WTC11 (cell line): ENCODE measurements at regions not wholly inside any gene's neighbourhood (a gene's known extent, or its start where the extent isn't known, plus 50 kb on each side); places are given as distances from the start of the nearest gene placed in this dataset.

Source experiments
- NFYB ChIP-seq: sonication (generic); formaldehyde crosslinking; conservative IDR thresholded peaks from 2 replicates; pipeline ENCODE4 v1.8.0; 2022; ENCODE audit warnings: low read depth, missing genetic modification reagents
- TF ChIP-seq, protein P1 (sequence below): fragments of 200-600 bp; IDR thresholded peaks from 2 replicates; pipeline ENCODE4 v1.8.0; 2022; ENCODE audit warnings: antibody characterized with exemption
- TF ChIP-seq, protein P2 (sequence below): sonication (generic); formaldehyde crosslinking; IDR thresholded peaks from 2 replicates; pipeline ENCODE4 v1.8.0; 2022; ENCODE audit warnings: mild to moderate bottlenecking, missing genetic modification reagents
- TF ChIP-seq, protein P3 (sequence below): sonication (generic); formaldehyde crosslinking; IDR thresholded peaks from 2 replicates; pipeline ENCODE4 v1.8.1; 2023; ENCODE audit warnings: mild to moderate bottlenecking, missing genetic modification reagents, moderate library complexity
- TF ChIP-seq, protein P4 (sequence below): sonication (generic); formaldehyde crosslinking; IDR thresholded peaks from 2 replicates; pipeline ENCODE4 v1.8.1; 2022; ENCODE audit warnings: low read depth, mild to moderate bottlenecking, moderate library complexity, missing genetic modification reagents, borderline replicate concordance

DNA sequence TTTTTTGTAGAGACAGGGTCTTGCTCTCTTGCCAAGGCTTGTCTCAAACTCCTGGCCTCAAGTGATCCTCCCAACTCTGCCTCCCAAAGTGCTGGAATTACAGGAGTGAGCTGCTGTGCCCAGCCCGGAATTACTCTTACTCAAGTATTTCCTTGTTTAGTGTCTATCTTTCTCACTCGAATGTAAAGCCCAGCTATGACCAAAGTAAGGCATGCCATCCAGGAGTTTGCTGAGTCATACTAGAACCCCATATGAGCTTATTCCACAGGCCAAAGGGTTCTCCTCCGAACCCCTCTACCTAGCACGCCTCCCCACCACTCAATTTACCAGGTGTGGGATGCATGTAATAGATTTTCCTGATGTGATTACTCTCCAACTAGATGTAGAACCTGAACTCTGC, 166.6 kb upstream of the AUTS2 start:
- TF ChIP-seq, protein P1, sequence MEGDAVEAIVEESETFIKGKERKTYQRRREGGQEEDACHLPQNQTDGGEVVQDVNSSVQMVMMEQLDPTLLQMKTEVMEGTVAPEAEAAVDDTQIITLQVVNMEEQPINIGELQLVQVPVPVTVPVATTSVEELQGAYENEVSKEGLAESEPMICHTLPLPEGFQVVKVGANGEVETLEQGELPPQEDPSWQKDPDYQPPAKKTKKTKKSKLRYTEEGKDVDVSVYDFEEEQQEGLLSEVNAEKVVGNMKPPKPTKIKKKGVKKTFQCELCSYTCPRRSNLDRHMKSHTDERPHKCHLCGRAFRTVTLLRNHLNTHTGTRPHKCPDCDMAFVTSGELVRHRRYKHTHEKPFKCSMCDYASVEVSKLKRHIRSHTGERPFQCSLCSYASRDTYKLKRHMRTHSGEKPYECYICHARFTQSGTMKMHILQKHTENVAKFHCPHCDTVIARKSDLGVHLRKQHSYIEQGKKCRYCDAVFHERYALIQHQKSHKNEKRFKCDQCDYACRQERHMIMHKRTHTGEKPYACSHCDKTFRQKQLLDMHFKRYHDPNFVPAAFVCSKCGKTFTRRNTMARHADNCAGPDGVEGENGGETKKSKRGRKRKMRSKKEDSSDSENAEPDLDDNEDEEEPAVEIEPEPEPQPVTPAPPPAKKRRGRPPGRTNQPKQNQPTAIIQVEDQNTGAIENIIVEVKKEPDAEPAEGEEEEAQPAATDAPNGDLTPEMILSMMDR, result no peak
- TF ChIP-seq, protein P2, sequence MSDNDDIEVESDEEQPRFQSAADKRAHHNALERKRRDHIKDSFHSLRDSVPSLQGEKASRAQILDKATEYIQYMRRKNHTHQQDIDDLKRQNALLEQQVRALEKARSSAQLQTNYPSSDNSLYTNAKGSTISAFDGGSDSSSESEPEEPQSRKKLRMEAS, result no peak
- no peak for TF ChIP-seq NFYB
- TF ChIP-seq, protein P3, sequence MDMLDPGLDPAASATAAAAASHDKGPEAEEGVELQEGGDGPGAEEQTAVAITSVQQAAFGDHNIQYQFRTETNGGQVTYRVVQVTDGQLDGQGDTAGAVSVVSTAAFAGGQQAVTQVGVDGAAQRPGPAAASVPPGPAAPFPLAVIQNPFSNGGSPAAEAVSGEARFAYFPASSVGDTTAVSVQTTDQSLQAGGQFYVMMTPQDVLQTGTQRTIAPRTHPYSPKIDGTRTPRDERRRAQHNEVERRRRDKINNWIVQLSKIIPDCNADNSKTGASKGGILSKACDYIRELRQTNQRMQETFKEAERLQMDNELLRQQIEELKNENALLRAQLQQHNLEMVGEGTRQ (CRISPR knock-in tag), result no peak
- TF ChIP-seq, protein P4, sequence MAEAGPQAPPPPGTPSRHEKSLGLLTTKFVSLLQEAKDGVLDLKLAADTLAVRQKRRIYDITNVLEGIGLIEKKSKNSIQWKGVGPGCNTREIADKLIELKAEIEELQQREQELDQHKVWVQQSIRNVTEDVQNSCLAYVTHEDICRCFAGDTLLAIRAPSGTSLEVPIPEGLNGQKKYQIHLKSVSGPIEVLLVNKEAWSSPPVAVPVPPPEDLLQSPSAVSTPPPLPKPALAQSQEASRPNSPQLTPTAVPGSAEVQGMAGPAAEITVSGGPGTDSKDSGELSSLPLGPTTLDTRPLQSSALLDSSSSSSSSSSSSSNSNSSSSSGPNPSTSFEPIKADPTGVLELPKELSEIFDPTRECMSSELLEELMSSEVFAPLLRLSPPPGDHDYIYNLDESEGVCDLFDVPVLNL (CRISPR knock-in tag), result no peak
